CD4-positive, alpha-beta T cell treated with Interleukin-4 for 4 hours (primary cell): ENCODE measurements at regions not wholly inside any gene's neighbourhood (a gene's known extent, or its start where the extent isn't known, plus 50 kb on each side); places are given as distances from the start of the nearest gene placed in this dataset.
"Not testable (repeated sequence)": the region's sequence is repeated elsewhere in the genome, so short reads cannot be mapped to it uniquely, and the experiment has no call there.

Experiments
- DNase-seq: peaks from one replicate; pipeline ENCODE4 v3.0.0-alpha.2; 2020

- no peak for DNase-seq
These were observed 120.8 kb upstream of the CDCA7L start for GRCh38 chr7:22066522-22066921.

DNA sequence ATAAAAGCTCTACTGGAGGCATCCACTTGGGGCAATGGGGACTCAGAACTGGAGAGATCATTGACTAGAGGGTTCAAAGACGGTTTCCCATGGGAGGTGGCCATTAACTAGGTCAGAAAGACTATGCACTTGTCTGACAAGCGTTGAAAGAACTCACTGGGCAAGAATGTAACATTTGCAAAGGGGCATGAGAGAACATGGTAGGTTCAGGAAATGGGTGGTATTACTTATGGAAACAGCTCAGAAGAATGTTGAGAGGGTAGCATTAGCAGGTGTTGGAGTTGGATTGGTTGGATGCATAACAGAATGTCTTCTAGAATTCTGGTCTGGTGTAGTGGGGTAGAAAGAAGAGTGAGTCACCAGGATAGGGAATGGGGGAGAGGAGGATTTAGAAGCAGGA is 119.1 kb upstream of the CDCA7L start:
- DNase-seq: no peak

DNA sequence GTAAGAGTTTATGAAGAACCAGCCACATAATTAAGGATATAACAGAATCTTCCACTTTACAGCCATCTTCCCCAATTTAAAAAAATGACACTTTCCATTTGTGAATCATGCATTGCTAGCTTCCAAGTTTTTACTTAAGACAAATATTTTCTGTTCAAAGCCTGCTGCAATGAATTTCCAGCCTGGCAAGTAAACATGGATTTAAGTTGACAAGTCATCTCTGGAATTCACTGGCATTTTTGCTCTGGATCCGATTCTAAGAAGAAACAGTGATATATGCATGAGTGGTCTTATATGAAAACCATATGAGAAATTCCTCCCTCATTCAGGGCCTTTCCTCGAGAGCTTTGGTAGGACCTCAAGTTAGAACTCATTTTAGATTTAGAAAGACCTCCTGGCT is 116.1 kb upstream of the CDCA7L start:
- no peak for DNase-seq

GRCh38 chr7:22060863-22061262 is 115.2 kb upstream of the CDCA7L start:
- no peak for DNase-seq

- DNase-seq: no peak
These were observed 114.5 kb upstream of the CDCA7L start for GRCh38 chr7:22060197-22060596.

- no peak for DNase-seq
These were observed 109.5 kb upstream of the CDCA7L start for GRCh38 chr7:22055226-22055625.

- DNase-seq: no peak
These were observed 107.1 kb upstream of the CDCA7L start for GRCh38 chr7:22052674-22053365.

DNA sequence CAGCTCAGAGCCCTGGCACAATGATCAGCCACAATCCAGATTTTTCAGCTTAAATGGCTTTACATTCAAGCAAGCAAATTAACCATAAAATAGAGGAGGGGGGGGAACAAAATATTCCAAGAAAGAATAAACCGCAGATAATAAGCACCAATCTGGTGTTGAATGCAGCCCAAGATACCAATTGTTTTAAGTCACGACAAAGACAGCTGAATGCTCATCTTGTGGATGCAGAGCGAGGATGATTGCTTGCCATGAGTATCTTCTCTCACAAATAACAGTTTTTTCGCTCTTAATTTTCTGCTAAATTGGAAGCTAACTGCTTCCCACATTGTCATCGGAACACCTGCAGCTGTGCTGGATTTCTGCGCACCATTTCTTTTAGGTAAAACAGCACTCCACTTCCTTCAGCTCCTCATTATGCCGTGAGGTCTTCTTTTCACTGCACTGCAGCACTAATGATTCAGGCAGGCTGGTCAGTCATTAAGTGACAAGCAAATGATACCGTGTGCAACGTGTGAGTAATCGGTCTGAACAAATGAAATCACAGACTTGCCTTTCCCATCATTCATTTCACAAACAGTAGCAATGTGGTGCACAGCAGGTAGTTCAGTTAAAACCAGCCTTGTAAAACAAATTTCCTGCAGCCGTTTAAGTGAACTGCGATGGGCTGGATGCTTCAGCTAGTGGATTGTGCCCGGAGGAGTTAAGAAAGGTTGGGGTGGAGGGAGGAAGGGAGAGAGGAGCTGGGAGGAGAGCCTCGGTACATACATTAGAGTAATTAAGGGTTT is 106.4 kb upstream of the CDCA7L start:
- no peak for DNase-seq

- DNase-seq: no peak
These were observed 104.2 kb upstream of the CDCA7L start for GRCh38 chr7:22049766-22050500.

- no peak for DNase-seq
These were observed 97.7 kb upstream of the CDCA7L start for GRCh38 chr7:22043367-22043766.

DNA sequence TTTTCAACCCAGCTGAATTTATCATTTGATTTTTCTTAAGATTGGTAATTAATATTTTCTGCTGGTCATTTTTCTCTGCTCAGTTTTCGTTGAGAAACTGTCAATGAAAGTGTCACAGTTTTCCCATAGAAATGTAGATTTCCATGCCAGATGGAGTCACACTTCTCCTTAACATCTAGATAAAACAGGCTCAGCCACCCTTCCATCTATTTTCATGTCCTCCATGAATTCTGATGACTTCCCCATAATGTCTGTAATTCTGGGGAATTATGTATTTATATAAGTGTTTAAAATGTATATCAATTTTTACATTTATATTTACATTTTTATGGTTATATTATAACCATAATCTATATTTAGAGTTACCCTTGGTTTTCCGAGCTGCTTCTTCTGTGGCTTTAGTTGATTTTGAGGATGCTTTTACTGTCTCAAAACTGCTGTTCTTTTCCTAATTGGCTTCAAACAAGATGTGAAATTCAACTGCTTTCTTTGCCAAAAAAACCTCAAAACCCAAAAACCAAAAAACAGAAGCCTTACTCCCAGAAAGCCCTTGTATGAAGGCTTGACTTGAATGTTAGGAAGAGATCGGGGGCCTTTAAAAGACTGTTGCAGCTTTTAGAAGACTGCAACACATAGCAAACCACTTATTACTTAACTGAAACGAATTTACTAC is 95.4 kb upstream of the CDCA7L start:
- no peak for DNase-seq

DNA sequence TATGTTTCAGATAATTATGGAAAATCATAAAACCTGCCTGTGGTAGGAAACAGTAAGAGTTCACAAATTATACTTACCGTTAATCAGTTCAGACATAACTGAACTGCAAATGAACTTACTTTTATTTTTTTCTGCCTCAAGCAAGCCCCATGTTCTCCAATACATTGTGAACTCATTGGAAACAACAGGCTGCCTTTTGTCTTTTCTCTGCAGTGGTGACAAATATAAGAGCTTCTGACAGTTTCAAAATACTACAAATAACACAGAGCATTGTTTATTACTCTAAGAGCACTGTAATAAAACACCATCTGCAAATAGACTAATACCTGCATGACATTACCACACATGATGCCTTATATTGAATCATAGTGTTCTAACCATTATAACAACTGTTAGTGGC is 94.0 kb upstream of the CDCA7L start:
- DNase-seq: no peak

- DNase-seq: not testable (repeated sequence)
These were observed 86.7 kb upstream of the CDCA7L start for GRCh38 chr7:22032356-22032755.

DNA sequence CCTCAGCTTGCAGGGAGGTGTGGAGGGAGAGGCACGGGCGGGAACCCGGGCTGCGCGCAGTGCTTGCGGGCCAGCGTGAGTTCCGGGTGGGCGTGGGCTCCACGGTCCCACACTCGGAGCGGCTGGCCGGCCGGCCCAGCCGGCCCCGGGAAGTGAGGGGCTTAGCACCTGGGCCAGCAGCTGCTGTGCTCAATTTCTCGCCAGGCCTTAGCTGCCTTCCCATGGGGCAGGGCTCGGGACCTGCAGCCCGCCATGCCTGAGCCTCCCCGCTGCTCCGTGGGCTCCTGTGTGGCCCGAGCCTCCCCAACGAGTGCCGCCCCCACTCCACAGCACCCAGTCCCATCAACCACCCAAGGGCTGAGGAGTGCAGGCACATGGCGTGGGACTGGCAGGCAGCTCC is 83.0 kb upstream of the CDCA7L start:
- not testable (repeated sequence) for DNase-seq

GRCh38 chr7:22027475-22027874 is 81.8 kb upstream of the CDCA7L start:
- DNase-seq: no peak

- DNase-seq: no peak
These were observed 80.3 kb upstream of the CDCA7L start for GRCh38 chr7:22025983-22026382.

GRCh38 chr7:22025075-22025474 is 79.4 kb upstream of the CDCA7L start:
- DNase-seq: no peak

GRCh38 chr7:22019931-22020330 is 74.2 kb upstream of the CDCA7L start:
- no peak for DNase-seq

GRCh38 chr7:22016507-22016906 is 70.8 kb upstream of the CDCA7L start:
- no peak for DNase-seq

DNA sequence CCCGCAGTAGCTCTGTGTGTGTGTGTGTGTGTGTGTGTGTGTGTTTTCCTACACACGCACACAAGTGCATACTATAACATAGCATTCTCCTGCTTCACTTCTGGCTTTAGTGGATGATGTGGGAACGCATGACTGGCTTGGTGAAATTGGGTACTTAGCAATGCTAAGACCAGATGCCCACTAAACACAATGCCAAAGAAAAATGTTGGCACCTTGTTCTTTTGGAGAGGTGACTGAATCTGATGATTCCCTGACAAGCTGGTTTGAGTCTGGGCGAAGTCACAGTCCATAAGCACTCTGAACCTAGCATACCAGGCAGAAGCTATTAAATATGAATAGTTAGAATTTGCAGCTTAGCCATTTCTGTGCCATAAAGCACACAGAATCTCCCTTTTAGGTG is 68.0 kb upstream of the CDCA7L start:
- no peak for DNase-seq

GRCh38 chr7:22008683-22009082 is 63.0 kb upstream of the CDCA7L start:
- DNase-seq: no peak

DNA sequence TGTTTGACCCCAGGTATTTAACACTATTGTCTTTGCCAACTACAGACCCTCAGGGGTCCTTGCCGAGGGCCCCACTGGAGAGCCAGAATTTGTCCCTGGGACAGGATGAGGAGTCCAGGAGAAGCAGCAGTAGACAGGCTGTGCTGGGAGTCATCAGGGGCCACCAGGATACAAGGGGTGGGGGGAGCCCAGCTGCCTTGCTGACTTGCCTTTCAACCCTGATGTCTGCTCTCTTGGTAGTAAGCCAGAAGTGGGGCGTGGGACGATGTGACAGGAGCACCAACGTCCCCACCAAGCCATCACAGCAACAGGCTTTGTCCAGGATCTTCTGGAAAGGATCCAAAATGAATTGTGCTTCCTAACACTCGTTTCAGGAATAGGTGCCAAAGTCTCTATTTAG is 62.4 kb upstream of the CDCA7L start:
- no peak for DNase-seq

DNA sequence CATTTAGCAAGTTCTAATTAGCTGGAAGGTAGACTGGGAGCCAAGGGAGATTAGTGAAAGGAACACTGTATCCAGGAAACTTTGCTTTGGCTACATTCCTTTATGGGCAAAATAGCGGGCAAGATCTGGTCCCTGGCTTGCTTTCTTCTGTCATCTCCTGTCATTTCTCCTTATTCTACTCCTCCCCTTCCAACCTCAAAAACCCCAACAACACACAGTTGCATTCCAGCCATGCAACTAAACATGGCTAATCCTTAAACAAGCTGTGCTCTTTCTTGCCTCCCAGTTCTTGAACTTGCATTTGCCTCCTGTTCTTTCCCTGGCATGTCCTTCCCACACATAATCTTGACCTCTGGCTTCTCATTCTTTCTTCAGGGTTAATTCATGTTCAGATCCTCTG is 59.5 kb upstream of the CDCA7L start:
- DNase-seq: no peak
